Prostate gland (tissue), 2 donors: ENCODE measurements at regions not wholly inside any gene's neighbourhood (a gene's known extent, or its start where the extent isn't known, plus 50 kb on each side); places are given as distances from the start of the nearest gene placed in this dataset.

Source experiments
- DNase-seq: peaks from one replicate; pipeline ENCODE4 v3.0.0-alpha.2; 2019; ENCODE audit warnings: low spot score
- H3K27ac ChIP-seq, 2 donors: fragments of 200-600 bp; sonication (generic); 2 replicates each; pipeline ENCODE4 v1.5.1; 2017 to 2019
- H3K27me3 ChIP-seq: fragments of 200-600 bp; sonication (generic); replicated peaks from 2 replicates; pipeline ENCODE4 v1.5.1; 2019; ENCODE audit not compliant: insufficient read depth
- H3K36me3 ChIP-seq, 2 donors: fragments of 200-600 bp; sonication (generic); 1 replicate in 1 of 2; 2 replicates in 1 of 2; pipeline versions ENCODE4 v1.5.1 to v1.8.1; 2017 to 2019
- H3K4me1 ChIP-seq: fragments of 200-600 bp; sonication (generic); replicated peaks from 2 replicates; pipeline ENCODE4 v1.5.1; 2019
- H3K4me3 ChIP-seq, 2 donors: fragments of 200-600 bp; sonication (generic); 2 replicates each; pipeline ENCODE4 v1.5.1; 2017 to 2019
- H3K9me3 ChIP-seq: fragments of 200-600 bp; sonication (generic); 2 replicates; pipeline ENCODE4 v1.5.1; 2017
- POLR2A ChIP-seq: fragments of 450-650 bp; IDR thresholded peaks from one replicate; pipeline ENCODE4 v1.6.1; 2016; ENCODE audit warnings: antibody characterized with exemption, mild to moderate bottlenecking
- POLR2AphosphoS5 ChIP-seq: sonication (generic); formaldehyde crosslinking; IDR thresholded peaks from one replicate; pipeline ENCODE4 v1.6.1; 2017; ENCODE audit warnings: antibody characterized with exemption
- WGBS: methylation state at CpG from one replicate; pipeline ENCODE4 v1.1.5; 2018; 5-methylcytosine and 5-hydroxymethylcytosine counted together
- intact Hi-C: fragments of 100-400 bp; cut with DNase I; formaldehyde crosslinking; loops from one replicate; pipeline ENCODE4 v1.14.2; 2022
- TF ChIP-seq, protein P1 (sequence below), 4 experiments: fragments of 200-600 bp in 2 of 4; fragments of 450-650 bp in 2 of 4; sonication (generic) in 2 of 4; IDR thresholded peaks; 1 replicate in 3 of 4; 2 replicates in 1 of 4; pipeline ENCODE4 v1.5.1; 2016 to 2019; ENCODE audit warnings: antibody characterized with exemption in 4 of 4, mild to moderate bottlenecking in 2 of 4, moderate library complexity in 2 of 4

DNA sequence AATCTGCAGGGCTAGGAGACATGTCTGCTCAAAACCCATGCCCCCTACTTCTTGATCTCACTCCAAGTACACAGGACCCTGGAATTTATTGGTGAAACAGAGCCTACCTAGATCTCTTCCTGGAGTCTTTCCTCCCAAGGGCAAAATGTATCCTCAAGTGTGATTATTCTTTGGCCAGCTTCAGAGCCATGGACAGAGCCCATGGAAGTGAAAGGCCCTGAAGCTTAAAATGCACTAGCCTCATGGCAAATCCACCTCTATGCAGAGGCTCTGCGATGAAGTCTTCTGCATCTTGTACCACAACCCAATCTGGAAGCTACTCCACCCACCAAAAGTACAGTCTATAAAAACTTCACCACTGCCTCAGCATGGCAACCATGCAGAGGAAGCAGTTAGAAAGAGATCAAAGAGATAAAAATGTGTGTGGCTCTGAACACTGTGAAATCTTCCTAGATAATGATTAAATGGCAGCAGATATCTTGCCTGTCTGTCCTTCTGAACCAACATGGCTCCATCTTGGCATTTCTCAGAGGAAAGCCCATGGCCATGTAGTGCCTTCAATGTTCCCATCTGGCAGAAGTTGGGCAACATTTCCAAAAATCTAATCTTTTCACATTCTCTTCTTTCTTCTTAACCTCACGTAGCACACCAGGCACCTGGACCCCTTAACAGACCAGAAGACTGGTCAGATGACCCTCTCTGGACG lies 142.9 kb upstream of the KLF7 start:
- Histone ChIP-seq H3K4me1 (no peaks in the 10 kb centered on the region), H3K9me3 (no peaks in the 10 kb centered on the region), H3K4me3 (no peak overlapping the region), H3K27ac (no peak overlapping the region), H3K27me3 (no peaks in the 10 kb centered on the region), H3K36me3 (no peaks in the 10 kb centered on the region)
- TF ChIP-seq, protein P1, sequence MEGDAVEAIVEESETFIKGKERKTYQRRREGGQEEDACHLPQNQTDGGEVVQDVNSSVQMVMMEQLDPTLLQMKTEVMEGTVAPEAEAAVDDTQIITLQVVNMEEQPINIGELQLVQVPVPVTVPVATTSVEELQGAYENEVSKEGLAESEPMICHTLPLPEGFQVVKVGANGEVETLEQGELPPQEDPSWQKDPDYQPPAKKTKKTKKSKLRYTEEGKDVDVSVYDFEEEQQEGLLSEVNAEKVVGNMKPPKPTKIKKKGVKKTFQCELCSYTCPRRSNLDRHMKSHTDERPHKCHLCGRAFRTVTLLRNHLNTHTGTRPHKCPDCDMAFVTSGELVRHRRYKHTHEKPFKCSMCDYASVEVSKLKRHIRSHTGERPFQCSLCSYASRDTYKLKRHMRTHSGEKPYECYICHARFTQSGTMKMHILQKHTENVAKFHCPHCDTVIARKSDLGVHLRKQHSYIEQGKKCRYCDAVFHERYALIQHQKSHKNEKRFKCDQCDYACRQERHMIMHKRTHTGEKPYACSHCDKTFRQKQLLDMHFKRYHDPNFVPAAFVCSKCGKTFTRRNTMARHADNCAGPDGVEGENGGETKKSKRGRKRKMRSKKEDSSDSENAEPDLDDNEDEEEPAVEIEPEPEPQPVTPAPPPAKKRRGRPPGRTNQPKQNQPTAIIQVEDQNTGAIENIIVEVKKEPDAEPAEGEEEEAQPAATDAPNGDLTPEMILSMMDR (IDR thresholded peaks at IDR 0.05) = no peak
- TF ChIP-seq POLR2A (no peak), POLR2AphosphoS5 (no peak)
- intact Hi-C loops = no loop called here
- WGBS = 82% methylated on average over 3 of the region's 3 CpGs
- DNase-seq = no peak

DNA sequence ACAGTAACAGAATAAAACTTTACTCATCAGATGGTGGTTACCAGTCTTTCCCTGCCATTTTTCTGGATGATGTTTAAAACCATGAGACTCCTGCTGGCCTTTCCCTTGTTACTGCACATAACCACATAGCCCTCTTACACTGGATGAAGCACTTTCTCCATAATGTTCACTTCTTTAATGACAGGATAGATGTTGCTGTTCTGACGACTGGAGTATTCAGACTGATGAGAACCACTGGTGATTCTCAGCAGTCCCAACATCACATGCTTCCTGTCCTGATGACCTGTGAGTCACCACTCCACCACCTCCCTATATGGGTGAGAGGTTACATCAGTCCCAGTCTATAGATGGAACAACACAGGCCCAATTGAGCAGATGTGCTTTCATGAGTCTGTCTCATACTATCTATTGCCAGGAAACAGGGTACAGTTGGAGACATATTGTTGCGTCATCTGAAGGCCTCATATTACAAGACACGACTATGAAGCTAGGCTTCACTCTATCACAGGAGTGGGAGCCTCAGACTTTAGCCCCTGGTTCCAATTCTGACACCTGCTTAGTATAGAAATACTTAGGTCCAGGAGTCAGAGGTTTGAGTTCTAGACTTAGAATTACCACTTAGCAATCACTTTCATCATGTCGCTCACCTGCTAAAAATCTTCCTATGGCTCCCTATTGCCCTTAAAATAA lies 145.7 kb upstream of the KLF7 start:
- Histone ChIP-seq H3K27ac (no peak overlapping the region), H3K9me3 (no peaks in the 10 kb centered on the region), H3K27me3 (no peaks in the 10 kb centered on the region), H3K36me3 (no peaks in the 10 kb centered on the region), H3K4me1 (no peaks in the 10 kb centered on the region), H3K4me3 (no peak overlapping the region)
- no peak for DNase-seq
- WGBS = 78% methylated on average over 4 of the region's 4 CpGs
- intact Hi-C loops = loop anchor here (10.0 kb wide), 1 partner anchor 147 kb away; the partner anchor contains the start of gene KLF7
- TF ChIP-seq POLR2A = no peak
- peak; percentile 8 for TF ChIP-seq POLR2AphosphoS5
- TF ChIP-seq, protein P1 (IDR thresholded peaks at IDR 0.05) = no peak

DNA sequence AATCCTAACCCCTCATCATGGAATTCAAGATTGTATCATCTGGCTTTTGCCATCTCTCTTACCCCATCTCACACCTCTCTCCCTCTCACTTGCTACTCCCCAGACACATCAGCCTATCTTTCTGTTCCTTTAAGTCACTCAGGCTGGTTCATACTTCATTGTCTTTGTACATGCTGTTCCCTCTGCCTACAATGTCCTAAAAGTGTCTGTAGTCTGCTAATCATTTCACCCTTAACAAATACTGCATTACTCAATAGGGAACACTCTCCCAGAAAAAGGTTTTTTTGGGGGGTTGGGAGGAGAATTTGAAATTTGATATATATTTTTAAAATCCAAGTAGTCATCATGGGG lies 146.2 kb upstream of the KLF7 start:
- TF ChIP-seq, protein P1 (IDR thresholded peaks at IDR 0.05) = no peak
- TF ChIP-seq POLR2A (no peak), POLR2AphosphoS5 (no peak)
- DNase-seq = no peak
- intact Hi-C loops = loop anchor here (10.0 kb wide), 1 partner anchor 147 kb away; the partner anchor contains the start of gene KLF7
- Histone ChIP-seq H3K36me3 (no peaks in the 10 kb centered on the region), H3K4me3 (no peak overlapping the region), H3K4me1 (no peaks in the 10 kb centered on the region), H3K27ac (no peak overlapping the region), H3K9me3 (no peaks in the 10 kb centered on the region), H3K27me3 (no peaks in the 10 kb centered on the region)

DNA sequence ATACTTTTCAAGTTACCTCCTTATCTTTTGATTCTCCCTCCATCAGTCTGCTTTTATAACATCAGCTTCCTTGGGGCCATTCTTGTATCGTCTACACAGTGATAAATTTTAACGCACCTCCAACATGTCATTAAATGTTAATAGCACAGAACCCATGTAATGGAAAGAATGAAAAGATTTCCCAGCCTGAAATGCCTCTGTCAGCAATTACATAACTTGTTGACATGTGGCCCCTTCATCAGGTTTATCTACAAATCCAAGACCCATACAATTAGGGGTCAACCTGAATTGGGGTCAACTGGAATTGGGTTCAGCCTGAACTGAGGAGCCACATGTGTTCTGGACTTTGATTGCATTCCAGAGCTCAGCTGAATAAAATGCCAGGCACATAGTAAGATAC lies 148.2 kb upstream of the KLF7 start:
- intact Hi-C loops = loop anchor here (10.0 kb wide), 1 partner anchor 149 kb away; the partner anchor contains the start of gene KLF7
- TF ChIP-seq, protein P1 (IDR thresholded peaks at IDR 0.05) = no peak
- TF ChIP-seq POLR2AphosphoS5 (no peak), POLR2A (no peak)
- H3K4me3 ChIP-seq = no peak overlapping the region
- H3K9me3 ChIP-seq = no peaks in the 10 kb centered on the region
- no peaks in the 10 kb centered on the region for H3K36me3 ChIP-seq
- no peak overlapping the region for H3K27ac ChIP-seq
- 43% methylated on average over 2 of the region's 2 CpGs for WGBS
- H3K27me3 ChIP-seq = no peaks in the 10 kb centered on the region
- H3K4me1 ChIP-seq = no peaks in the 10 kb centered on the region
- no peak for DNase-seq

DNA sequence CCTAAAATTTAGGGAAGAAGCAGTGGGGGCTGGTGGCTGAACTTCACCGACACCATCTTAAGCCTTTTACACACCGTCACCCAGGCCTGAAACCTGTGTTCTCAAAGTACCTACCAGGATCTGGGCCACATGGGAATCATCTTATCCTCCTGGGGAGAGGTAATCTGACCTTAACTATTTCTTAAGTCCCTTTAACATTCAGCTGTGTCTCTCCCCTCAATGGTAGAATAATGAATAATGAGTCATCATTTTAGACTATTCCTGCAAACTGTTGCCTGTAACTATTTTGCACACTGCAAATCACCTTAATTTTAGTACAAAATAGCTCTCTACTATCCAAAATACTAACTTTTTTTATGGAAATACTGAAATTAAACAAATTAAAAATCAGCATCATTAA lies 149.4 kb upstream of the KLF7 start:
- Histone ChIP-seq H3K27ac (no peak overlapping the region), H3K4me3 (no peak overlapping the region), H3K36me3 (no peaks in the 10 kb centered on the region), H3K4me1 (no peaks in the 10 kb centered on the region), H3K9me3 (no peaks in the 10 kb centered on the region), H3K27me3 (no peaks in the 10 kb centered on the region)
- TF ChIP-seq POLR2A (no peak), POLR2AphosphoS5 (no peak)
- TF ChIP-seq, protein P1 (IDR thresholded peaks at IDR 0.05) = no peak
- intact Hi-C loops = loop anchor here (10.0 kb wide), 1 partner anchor 150 kb away; the partner anchor contains the start of gene KLF7
- no peak for DNase-seq
- 82% methylated on average over 2 of the region's 2 CpGs for WGBS
